GM13977 (cell line): ENCODE measurements at regions not wholly inside any gene's neighbourhood (a gene's known extent, or its start where the extent isn't known, plus 50 kb on each side); places are given as distances from the start of the nearest gene placed in this dataset.

ENCODE experiments used
- DNase-seq: peaks from one replicate; pipeline ENCODE4 v3.0.0; 2012; ENCODE audit warnings: low spot score
- CTCF ChIP-seq: IDR thresholded peaks from 2 replicates; pipeline ENCODE4 v1.5.1; 2012; ENCODE audit warnings: mild to moderate bottlenecking, control low read depth; ENCODE audit not compliant: insufficient read depth; ENCODE audit errors: extremely low read depth, missing control alignments
- in situ Hi-C: fragments of 300-500 bp; cut with MboI; formaldehyde crosslinking; loops from one replicate; pipeline ENCODE4 v1.12.0; 2022; ENCODE audit warnings: low sequenced_read_pairs, low pct_unique_long_range_greater_than_20kb, mixed read lengths, inconsistent platforms; ENCODE audit not compliant: unreplicated experiment

GRCh38 chr2:239502430-239503186 is 101.8 kb upstream of the HDAC4 start:
- no peak for TF ChIP-seq CTCF
- DNase-seq, result no peak
- in situ Hi-C loops, result no loop called here

- in situ Hi-C loops, result no loop called here
- no peak for TF ChIP-seq CTCF
- DNase-seq, result no peak
Measured at GRCh38 chr2:239500574-239501550, 100.0 kb upstream of the HDAC4 start.

DNA sequence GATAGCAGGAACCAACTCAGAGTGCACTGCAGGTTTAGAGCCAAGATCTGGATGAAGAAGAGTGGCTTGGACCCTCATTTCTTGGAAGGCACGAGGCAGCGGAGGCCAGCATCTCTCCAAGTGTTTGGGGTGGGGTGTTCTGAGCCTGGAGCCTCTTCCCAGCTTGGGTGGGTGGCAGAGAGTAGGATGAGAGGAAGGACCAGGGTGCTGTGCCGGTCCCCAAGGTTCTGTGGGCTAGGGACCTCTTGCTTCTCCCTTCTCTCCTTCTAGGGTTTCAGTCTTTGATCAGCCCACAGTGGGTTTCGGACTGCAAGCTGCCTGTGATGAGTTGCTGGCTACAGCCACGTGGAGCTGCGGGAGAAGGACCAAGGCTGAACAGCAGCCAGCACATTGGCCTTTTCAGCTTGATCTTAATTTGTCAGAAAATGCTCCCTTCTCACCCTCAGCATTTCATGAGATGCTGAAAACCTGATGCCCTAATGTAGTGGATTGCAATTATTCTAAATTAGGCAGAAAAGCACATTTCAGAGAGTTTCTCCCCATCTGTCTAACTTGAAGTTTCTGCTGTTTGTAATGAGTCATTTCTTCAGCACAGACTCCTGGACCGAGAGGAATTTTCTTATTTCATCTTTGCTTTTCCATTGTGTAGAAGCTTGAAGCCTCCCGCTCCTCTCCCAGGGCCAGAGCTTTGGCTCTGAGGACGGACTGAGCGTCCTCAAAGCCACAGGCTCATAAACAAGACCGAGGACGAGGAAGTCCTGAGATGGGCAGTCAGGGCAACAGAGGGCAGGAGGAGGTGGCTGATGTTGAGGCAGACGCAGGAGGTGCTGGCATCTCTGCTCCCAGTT is 99.1 kb upstream of the HDAC4 start:
- TF ChIP-seq CTCF, result no peak
- no peak for DNase-seq
- in situ Hi-C loops, result no loop called here

GRCh38 chr2:239498981-239499634 is 98.3 kb upstream of the HDAC4 start:
- TF ChIP-seq CTCF, result no peak
- in situ Hi-C loops, result no loop called here
- no peak for DNase-seq

DNA sequence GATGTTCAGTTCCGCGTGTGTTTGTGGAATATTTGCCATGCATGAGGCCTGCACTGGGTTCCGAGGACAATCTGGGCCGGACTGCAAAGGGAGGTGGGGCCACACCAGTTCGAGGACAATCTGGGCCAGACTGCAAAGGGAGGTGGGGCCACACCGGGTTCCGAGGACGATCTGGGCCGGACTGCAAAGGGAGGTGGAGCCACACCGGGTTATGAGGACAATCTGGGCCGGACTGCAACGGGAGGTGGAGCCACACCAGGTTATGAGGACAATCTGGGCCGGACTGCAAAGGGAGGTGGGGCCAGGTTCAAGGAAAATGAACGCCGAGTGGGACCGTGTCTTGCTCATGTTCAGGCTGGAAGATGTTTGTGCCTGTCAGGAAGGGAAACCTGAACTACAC is 97.8 kb upstream of the HDAC4 start:
- no peak for DNase-seq
- in situ Hi-C loops, result no loop called here
- TF ChIP-seq CTCF, result no peak
